ENCODE measurements at regions not wholly inside any gene's neighbourhood (a gene's known extent, or its start where the extent isn't known, plus 50 kb on each side); places are given as distances from the start of the nearest gene placed in this dataset.

DNA sequence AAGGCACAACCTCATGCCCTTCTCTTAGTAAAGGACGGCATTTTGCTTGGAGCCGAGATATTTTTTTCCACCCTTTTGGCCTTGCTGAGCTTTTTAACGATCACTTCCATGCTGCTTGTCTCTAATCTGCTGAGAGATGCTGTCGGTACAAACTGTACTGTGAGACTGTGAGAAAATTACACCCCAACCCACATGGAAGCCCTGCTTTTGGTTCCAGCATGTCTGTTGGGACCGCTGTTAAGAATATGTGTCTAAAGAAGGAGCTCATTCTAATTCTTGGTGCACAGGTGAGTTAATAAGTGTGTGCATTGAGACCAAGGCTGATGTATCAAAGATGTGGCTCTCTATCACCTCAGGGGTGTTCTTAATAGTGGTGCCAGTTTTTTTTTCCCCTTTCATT is 304.5 kb upstream of the MAP3K7 start:
- TF ChIP-seq EZH2 (IDR thresholded peaks at IDR 0.05; ENCODE audit: borderline replicate concordance, low read depth, low read length, poor library complexity, severe bottlenecking) = no peak
- TF ChIP-seq, protein P1, sequence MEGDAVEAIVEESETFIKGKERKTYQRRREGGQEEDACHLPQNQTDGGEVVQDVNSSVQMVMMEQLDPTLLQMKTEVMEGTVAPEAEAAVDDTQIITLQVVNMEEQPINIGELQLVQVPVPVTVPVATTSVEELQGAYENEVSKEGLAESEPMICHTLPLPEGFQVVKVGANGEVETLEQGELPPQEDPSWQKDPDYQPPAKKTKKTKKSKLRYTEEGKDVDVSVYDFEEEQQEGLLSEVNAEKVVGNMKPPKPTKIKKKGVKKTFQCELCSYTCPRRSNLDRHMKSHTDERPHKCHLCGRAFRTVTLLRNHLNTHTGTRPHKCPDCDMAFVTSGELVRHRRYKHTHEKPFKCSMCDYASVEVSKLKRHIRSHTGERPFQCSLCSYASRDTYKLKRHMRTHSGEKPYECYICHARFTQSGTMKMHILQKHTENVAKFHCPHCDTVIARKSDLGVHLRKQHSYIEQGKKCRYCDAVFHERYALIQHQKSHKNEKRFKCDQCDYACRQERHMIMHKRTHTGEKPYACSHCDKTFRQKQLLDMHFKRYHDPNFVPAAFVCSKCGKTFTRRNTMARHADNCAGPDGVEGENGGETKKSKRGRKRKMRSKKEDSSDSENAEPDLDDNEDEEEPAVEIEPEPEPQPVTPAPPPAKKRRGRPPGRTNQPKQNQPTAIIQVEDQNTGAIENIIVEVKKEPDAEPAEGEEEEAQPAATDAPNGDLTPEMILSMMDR (conservative IDR thresholded peaks at IDR 0.05; ENCODE audit: low read depth, low read length) = no peak

Data from A673 (cell line).